GM10248 (cell line): ENCODE measurements at regions not wholly inside any gene's neighbourhood (a gene's known extent, or its start where the extent isn't known, plus 50 kb on each side); places are given as distances from the start of the nearest gene placed in this dataset.

Source experiments
- CTCF ChIA-PET: fragments of 300-600 bp; sonication (Branson Sonifier 250); formaldehyde crosslinking; extraction: SDS; loops from one replicate; lab custom pipeline; 2021; ENCODE audit warnings: antibody characterized with exemption; lab: Yijun Ruan, JAX
- POLR2A ChIA-PET: fragments of 350-650 bp; sonication (Branson Sonifier 250); formaldehyde crosslinking; extraction: SDS; loops from one replicate; lab custom pipeline; 2020; ENCODE audit warnings: antibody characterized with exemption; lab: Yijun Ruan, JAX
- DNase-seq: peaks from one replicate; pipeline ENCODE4 v3.0.0; 2012; ENCODE audit errors: extremely low spot score
- TF ChIP-seq, protein P1 (sequence below): IDR thresholded peaks from 2 replicates; pipeline ENCODE4 v1.5.1; 2012; ENCODE audit warnings: mild to moderate bottlenecking, low read depth; ENCODE audit errors: extremely low read depth, missing control alignments, control extremely low read depth

DNA sequence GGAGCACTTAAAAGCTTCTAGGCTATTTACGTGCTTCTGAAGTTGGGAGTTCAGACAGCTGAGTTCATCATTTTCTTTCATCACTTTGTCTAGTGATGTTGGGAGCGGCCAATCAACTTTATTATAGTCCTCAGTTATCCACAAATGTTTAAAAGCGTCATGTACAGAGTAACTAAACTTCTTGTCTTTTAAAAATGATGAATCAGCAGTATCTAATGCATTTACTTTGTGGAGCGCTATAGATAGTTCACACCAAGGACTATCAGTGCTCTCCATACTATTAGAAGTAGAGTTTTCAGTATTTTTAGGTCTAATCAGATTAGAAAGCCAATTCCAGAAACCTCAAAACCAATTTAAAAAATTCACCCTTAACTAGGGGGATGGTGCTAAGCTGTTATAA lies 778.7 kb upstream of the PRMT6 start:
- no peak for DNase-seq
- TF ChIP-seq, protein P1, sequence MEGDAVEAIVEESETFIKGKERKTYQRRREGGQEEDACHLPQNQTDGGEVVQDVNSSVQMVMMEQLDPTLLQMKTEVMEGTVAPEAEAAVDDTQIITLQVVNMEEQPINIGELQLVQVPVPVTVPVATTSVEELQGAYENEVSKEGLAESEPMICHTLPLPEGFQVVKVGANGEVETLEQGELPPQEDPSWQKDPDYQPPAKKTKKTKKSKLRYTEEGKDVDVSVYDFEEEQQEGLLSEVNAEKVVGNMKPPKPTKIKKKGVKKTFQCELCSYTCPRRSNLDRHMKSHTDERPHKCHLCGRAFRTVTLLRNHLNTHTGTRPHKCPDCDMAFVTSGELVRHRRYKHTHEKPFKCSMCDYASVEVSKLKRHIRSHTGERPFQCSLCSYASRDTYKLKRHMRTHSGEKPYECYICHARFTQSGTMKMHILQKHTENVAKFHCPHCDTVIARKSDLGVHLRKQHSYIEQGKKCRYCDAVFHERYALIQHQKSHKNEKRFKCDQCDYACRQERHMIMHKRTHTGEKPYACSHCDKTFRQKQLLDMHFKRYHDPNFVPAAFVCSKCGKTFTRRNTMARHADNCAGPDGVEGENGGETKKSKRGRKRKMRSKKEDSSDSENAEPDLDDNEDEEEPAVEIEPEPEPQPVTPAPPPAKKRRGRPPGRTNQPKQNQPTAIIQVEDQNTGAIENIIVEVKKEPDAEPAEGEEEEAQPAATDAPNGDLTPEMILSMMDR = no peak
- ChIA-PET POLR2A (no interaction called here), CTCF (interaction anchor here (1.2 kb wide), 1 partner anchor 14 kb away, joined by 4 read pairs; no protein-coding TSS in a partner anchor)

DNA sequence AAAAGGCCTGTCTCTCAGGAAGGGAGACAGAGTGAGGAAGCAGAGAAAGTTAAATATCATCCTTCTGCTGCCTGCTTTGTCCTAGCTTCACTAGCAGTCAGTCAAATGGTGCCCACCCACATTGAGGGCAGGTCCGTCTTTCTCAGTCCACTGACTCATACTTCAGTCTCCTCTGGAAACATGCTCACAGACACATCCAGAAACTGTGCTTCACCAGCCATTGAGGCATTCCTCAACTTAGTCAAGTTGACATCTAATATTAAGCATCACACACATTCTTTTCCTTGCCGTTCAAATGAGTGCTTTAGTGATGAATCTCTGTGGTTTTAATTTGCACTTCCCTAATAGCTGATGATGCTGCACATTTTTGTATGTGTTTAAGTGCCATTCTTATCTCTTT lies 777.8 kb upstream of the PRMT6 start:
- DNase-seq = no peak
- TF ChIP-seq, protein P1 = no peak
- ChIA-PET POLR2A (no interaction called here), CTCF (no interaction called here)

DNA sequence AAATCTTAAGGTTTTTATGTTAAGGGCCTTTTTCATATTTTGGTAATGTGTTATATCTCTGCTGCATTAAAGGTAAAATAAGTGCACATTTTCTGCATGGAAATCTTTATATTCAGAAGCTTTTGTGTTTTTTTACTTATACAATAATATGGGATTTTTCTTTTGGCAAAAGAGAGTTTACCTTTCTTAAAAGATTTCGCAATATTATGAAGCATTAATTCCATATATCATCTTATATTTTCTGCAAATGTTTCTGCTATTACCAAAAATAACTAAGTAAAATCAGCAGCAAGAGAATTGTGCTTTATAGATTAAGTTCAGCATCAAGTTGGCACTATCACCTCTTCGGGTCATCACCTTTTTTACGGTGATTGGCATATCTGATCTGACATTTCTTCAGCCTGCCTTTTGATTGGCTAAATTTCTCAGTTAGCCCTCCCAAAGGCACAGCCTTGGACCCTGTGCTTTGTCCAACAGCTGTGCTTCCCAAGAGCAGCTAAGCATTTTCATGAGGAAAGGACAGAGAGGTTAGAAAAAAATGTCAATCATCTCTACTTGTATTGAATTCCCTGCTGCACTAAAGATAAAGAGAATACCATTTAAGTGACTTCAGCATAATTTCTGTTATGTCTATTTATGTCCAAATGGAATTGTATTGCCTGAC lies 767.1 kb upstream of the PRMT6 start:
- DNase-seq = no peak
- TF ChIP-seq, protein P1 = no peak
- POLR2A ChIA-PET = no interaction called here
- CTCF ChIA-PET = no interaction called here

DNA sequence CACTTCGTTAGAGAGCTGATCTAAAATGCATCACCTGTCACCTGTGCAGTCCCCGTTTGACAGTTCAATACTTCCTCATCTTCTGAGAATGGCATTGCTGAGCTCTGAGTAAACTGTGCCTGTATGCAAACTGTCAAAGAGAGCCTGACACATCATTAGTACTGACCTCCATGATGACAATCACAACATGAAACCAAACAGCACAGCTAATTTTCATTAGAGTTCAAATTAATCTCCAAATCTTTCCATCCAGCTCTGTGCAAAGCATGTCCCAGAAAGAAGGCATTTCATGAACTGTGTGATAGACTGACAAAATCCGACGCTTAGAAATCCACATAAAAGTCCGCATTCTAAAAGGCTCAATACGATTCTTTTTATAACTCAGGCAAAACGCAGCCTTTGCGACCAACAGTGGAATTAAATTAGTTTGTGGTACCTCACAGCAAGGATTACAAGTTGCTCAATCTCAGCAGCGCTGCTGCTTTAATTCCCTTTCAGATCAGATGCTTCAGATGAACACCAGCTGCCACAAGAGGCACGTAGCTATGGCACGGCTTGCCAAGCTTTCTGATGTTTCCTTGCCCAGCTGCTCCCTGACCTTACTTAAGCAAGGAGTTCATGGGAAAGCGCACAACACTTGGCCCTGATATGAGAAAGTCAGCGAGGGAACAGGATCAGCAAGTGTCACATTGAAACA lies 765.5 kb upstream of the PRMT6 start:
- TF ChIP-seq, protein P1 = no peak
- no peak for DNase-seq
- POLR2A ChIA-PET = no interaction called here
- CTCF ChIA-PET = interaction anchor here (0.9 kb wide), 1 partner anchor 16 kb away, joined by 3 read pairs; no protein-coding TSS in a partner anchor

DNA sequence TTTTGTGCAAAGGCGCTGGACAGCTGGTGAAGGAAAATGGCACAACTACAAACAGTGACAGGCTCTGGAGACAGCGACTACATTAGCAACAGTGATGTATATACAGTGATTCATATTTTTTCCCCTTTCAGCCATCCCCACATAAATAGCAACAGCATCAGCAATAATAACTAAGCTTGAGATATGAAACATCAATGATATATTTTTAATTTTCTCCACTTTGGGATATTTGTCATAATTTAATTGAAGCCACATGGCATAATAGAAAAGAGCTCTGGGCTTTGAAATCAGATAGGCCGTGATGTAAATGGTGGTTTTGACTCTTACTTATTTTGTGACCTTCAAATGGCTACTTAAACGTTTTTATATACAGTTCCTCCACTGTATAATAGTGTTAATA lies 764.3 kb upstream of the PRMT6 start:
- no peak for DNase-seq
- CTCF ChIA-PET = no interaction called here
- TF ChIP-seq, protein P1 = no peak
- POLR2A ChIA-PET = no interaction called here

DNA sequence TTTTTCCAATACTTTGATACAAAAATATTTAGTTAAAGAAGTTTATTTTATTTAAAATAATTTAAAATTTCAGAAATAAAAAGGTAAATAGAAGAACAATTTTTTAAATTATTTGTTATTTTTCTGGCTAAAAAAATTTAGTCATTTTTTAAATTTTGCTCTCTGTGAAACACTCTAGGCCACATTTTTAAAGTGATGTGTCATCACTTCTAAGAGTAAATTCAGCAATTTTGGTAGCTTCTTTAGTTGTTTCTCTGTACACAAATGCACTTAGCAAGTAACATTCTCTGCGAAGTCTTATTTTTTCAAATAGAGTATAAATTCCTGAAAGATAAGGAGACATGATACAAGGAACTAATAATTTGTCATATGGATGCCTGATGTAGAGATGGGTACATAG lies 760.0 kb upstream of the PRMT6 start:
- ChIA-PET POLR2A (no interaction called here), CTCF (no interaction called here)
- TF ChIP-seq, protein P1 = no peak
- DNase-seq = no peak
